GM13976 (cell line): ENCODE measurements at regions not wholly inside any gene's neighbourhood (a gene's known extent, or its start where the extent isn't known, plus 50 kb on each side); places are given as distances from the start of the nearest gene placed in this dataset.
A peak's percentile ranks its signal among the peaks of the same experiment; 100 is the strongest.

Experiments
- DNase-seq: peaks from one replicate; pipeline ENCODE4 v3.0.0; 2012; ENCODE audit warnings: low spot score
- in situ Hi-C: fragments of 300-500 bp; cut with MboI; formaldehyde crosslinking; loops from one replicate; pipeline ENCODE4 v1.12.0; 2022; ENCODE audit warnings: low sequenced_read_pairs, mixed read lengths, inconsistent platforms; ENCODE audit not compliant: unreplicated experiment
- TF ChIP-seq, protein P1 (sequence below): IDR thresholded peaks from 2 replicates; pipeline ENCODE4 v1.5.1; 2012; ENCODE audit warnings: borderline replicate concordance, mild to moderate bottlenecking; ENCODE audit not compliant: insufficient read depth; ENCODE audit errors: extremely low read depth, missing control alignments, control extremely low read depth

- TF ChIP-seq, protein P1, sequence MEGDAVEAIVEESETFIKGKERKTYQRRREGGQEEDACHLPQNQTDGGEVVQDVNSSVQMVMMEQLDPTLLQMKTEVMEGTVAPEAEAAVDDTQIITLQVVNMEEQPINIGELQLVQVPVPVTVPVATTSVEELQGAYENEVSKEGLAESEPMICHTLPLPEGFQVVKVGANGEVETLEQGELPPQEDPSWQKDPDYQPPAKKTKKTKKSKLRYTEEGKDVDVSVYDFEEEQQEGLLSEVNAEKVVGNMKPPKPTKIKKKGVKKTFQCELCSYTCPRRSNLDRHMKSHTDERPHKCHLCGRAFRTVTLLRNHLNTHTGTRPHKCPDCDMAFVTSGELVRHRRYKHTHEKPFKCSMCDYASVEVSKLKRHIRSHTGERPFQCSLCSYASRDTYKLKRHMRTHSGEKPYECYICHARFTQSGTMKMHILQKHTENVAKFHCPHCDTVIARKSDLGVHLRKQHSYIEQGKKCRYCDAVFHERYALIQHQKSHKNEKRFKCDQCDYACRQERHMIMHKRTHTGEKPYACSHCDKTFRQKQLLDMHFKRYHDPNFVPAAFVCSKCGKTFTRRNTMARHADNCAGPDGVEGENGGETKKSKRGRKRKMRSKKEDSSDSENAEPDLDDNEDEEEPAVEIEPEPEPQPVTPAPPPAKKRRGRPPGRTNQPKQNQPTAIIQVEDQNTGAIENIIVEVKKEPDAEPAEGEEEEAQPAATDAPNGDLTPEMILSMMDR, result no peak
- in situ Hi-C loops, result no loop called here
- DNase-seq, result no peak
Measured at GRCh38 chr18:41594582-41594981, 360.5 kb upstream of the PIK3C3 start.

DNA sequence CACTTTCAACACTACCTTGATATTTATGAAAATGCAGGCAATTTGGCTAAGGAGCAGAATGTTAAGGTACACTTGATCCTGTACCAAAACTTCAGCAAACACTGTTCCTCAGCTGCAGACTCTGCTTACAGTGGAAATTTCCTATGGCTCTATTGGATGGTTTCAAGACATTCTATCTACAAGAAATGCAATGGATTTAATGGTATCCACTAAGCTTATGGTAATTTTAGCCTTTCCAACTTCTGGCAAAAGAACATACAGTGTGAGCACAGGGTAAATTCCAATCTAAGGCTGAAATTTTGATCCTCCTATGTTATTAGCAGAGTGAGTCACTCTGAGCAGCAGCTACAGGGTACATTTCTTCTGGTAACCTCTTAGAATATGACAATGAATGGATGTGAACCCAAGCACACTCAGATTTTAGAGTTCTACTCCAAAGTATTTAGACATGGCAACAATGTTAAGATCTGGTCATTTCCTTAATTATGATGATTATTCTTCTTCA is 361.8 kb upstream of the PIK3C3 start:
- DNase-seq, result no peak
- in situ Hi-C loops, result no loop called here
- TF ChIP-seq, protein P1, result no peak

GRCh38 chr18:41587976-41588375 is 367.1 kb upstream of the PIK3C3 start:
- in situ Hi-C loops, result no loop called here
- no peak for DNase-seq
- TF ChIP-seq, protein P1, result peak; percentile 1

GRCh38 chr18:41585512-41585911 is 369.5 kb upstream of the PIK3C3 start:
- TF ChIP-seq, protein P1, result no peak
- in situ Hi-C loops, result no loop called here
- no peak for DNase-seq

DNA sequence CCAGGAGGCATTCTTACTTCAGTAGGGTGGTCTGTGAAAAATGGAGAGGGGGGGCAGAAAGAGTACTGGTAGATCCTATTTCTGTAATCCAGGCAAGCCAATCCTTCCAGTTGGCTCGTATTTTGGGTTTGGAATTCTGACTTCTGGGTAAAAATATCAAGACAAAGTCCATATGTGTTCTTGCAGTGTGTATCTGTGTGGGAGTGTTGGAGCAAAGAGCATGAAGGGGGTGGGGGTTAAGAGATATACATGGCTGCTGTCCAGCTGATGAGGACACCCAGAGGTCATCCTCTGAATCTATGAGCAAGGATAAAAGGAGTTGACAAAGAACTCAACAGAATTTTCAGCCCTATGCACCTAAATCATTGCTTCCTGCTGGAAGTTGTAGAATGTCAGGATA is 375.8 kb upstream of the PIK3C3 start:
- in situ Hi-C loops, result no loop called here
- no peak for DNase-seq

GRCh38 chr18:41577529-41577928 is 377.5 kb upstream of the PIK3C3 start:
- DNase-seq, result no peak
- TF ChIP-seq, protein P1, result no peak
- in situ Hi-C loops, result no loop called here

More for the DNA sequence above, 375.8 kb upstream of the PIK3C3 start:
- TF ChIP-seq, protein P1, result no peak
